Neural cell (in vitro differentiated cells): ENCODE measurements at regions not wholly inside any gene's neighbourhood (a gene's known extent, or its start where the extent isn't known, plus 50 kb on each side); places are given as distances from the start of the nearest gene placed in this dataset.

ENCODE experiments used
- H2AFZ ChIP-seq: fragments of 200-600, 300-800 bp; sonication (generic), shearing (Covaris generic); 2 replicates; pipeline ENCODE4 v1.6.0; 2014; ENCODE audit warnings: low read depth, mild to moderate bottlenecking, antibody characterized with exemption, low read length, moderate library complexity
- H3F3A ChIP-seq: fragments of 200-600 bp; shearing (Covaris generic); 2 replicates; pipeline ENCODE4 v1.6.1; 2016; ENCODE audit warnings: mild to moderate bottlenecking, moderate library complexity, mixed read lengths, antibody characterized with exemption, low read length; ENCODE audit not compliant: insufficient read depth, poor library complexity, severe bottlenecking
- H3K27ac ChIP-seq: fragments of 200-600, 300-800 bp; sonication (generic), shearing (Covaris generic); 2 replicates; pipeline ENCODE4 v1.5.1; 2014; ENCODE audit warnings: mild to moderate bottlenecking, low read length, moderate library complexity
- H3K27me3 ChIP-seq: fragments of 300-800, 200-600 bp; sonication (generic), shearing (Covaris generic); 2 replicates; pipeline ENCODE4 v1.6.0; 2014; ENCODE audit warnings: mild to moderate bottlenecking, low read depth, low read length, moderate library complexity; ENCODE audit not compliant: insufficient read depth
- H3K36me3 ChIP-seq: fragments of 300-800, 200-600 bp; sonication (generic), shearing (Covaris generic); 2 replicates; pipeline ENCODE4 v1.5.1; 2014; ENCODE audit warnings: mild to moderate bottlenecking, antibody characterized with exemption, low read length, moderate library complexity; ENCODE audit not compliant: insufficient read depth
- H3K4me2 ChIP-seq: fragments of 300-800, 200-600 bp; sonication (generic), shearing (Covaris generic); 2 replicates; pipeline ENCODE4 v1.6.0; 2014; ENCODE audit warnings: mild to moderate bottlenecking, low read length
- H3K4me3 ChIP-seq: fragments of 300-800, 200-600 bp; sonication (generic), shearing (Covaris generic); 2 replicates; pipeline ENCODE4 v1.5.1; 2014; ENCODE audit warnings: mild to moderate bottlenecking, low read length, moderate library complexity
- H3K79me2 ChIP-seq: fragments of 200-600 bp; shearing (Covaris generic); replicated peaks from 2 replicates; pipeline ENCODE4 v1.6.0; 2014; ENCODE audit warnings: mild to moderate bottlenecking, low read length, moderate library complexity; ENCODE audit not compliant: insufficient read depth
- H3K9ac ChIP-seq: fragments of 300-800, 200-600 bp; sonication (generic), shearing (Covaris generic); 2 replicates; pipeline ENCODE4 v1.6.1; 2016; ENCODE audit warnings: mild to moderate bottlenecking, low read length, mixed read lengths
- H3K9me2 ChIP-seq: fragments of 200-600 bp; shearing (Covaris generic); 2 replicates; pipeline ENCODE4 v1.6.1; 2016; ENCODE audit warnings: mild to moderate bottlenecking, low read length, mixed read lengths; ENCODE audit not compliant: insufficient read depth
- H3K9me3 ChIP-seq: fragments of 200-600, 300-800 bp; sonication (generic), shearing (Covaris generic); 2 replicates; pipeline ENCODE4 v1.6.1; 2016; ENCODE audit warnings: mild to moderate bottlenecking, mixed run types, low read length, moderate library complexity, mixed read lengths
- H4K20me1 ChIP-seq: fragments of 200-600 bp; shearing (Covaris generic); 2 replicates; pipeline ENCODE4 v1.6.1; 2016; ENCODE audit warnings: mild to moderate bottlenecking, mixed run types; ENCODE audit not compliant: insufficient read depth
- EP300 ChIP-seq: fragments of 450-650 bp; conservative IDR thresholded peaks from 2 replicates; pipeline ENCODE4 v1.6.1; 2014; ENCODE audit warnings: antibody characterized with exemption, mild to moderate bottlenecking, moderate library complexity; ENCODE audit not compliant: poor library complexity, severe bottlenecking
- EZH2 ChIP-seq: fragments of 200-600, 300-800 bp; shearing (Covaris generic), sonication (generic); IDR thresholded peaks from 2 replicates; pipeline ENCODE4 v1.6.1; 2014; ENCODE audit warnings: antibody characterized with exemption, low read length, borderline replicate concordance, mild to moderate bottlenecking; ENCODE audit not compliant: insufficient read depth, poor library complexity, severe bottlenecking
- MXI1 ChIP-seq: fragments of 450-650 bp; conservative IDR thresholded peaks from 2 replicates; pipeline ENCODE4 v1.6.1; 2014; ENCODE audit warnings: antibody characterized with exemption, mild to moderate bottlenecking; ENCODE audit not compliant: poor library complexity, severe bottlenecking
- POLR2AphosphoS5 ChIP-seq: IDR thresholded peaks from 2 replicates; pipeline ENCODE4 v1.6.1; 2012
- RAD21 ChIP-seq: fragments of 450-650 bp; conservative IDR thresholded peaks from 2 replicates; pipeline ENCODE4 v1.6.1; 2014; ENCODE audit warnings: antibody characterized with exemption, mild to moderate bottlenecking, moderate library complexity
- SMC3 ChIP-seq: fragments of 450-650 bp; conservative IDR thresholded peaks from 2 replicates; pipeline ENCODE4 v1.6.1; 2014; ENCODE audit warnings: antibody characterized with exemption, mild to moderate bottlenecking, moderate library complexity; ENCODE audit not compliant: poor library complexity
- TAF1 ChIP-seq: IDR thresholded peaks from 2 replicates; pipeline ENCODE4 v1.6.1; 2012; ENCODE audit warnings: low read depth
- TF ChIP-seq, protein P1 (sequence below): IDR thresholded peaks from 2 replicates; pipeline ENCODE4 v1.6.1; 2012; ENCODE audit warnings: borderline replicate concordance
- TF ChIP-seq, protein P2 (sequence below): fragments of 450-650 bp; IDR thresholded peaks from 2 replicates; pipeline ENCODE4 v1.5.1; 2014; ENCODE audit warnings: antibody characterized with exemption, mild to moderate bottlenecking, moderate library complexity; ENCODE audit not compliant: poor library complexity, severe bottlenecking

DNA sequence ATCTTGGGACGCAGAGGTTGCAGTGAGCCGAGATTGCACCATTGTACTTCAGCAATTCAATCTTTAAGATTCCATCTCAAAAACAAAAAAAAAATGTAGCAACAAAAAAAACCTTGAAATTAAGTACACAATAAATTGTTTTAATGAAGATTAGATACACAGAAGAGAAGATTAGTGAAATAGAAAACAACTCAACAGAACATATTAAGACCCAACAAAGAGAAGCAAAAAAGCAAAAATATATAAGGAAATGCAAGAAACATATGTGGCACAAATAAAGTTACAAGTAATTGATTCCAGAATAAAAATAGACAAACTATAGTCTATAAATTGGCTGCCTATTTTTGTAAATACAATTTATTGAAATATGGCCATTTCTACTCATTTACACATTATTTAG is 445.2 kb downstream of the EPM2A start:
- H3K27me3 ChIP-seq = no peaks in the 10 kb centered on the region
- H2AFZ ChIP-seq = no peak overlapping the region
- TF ChIP-seq, protein P1, sequence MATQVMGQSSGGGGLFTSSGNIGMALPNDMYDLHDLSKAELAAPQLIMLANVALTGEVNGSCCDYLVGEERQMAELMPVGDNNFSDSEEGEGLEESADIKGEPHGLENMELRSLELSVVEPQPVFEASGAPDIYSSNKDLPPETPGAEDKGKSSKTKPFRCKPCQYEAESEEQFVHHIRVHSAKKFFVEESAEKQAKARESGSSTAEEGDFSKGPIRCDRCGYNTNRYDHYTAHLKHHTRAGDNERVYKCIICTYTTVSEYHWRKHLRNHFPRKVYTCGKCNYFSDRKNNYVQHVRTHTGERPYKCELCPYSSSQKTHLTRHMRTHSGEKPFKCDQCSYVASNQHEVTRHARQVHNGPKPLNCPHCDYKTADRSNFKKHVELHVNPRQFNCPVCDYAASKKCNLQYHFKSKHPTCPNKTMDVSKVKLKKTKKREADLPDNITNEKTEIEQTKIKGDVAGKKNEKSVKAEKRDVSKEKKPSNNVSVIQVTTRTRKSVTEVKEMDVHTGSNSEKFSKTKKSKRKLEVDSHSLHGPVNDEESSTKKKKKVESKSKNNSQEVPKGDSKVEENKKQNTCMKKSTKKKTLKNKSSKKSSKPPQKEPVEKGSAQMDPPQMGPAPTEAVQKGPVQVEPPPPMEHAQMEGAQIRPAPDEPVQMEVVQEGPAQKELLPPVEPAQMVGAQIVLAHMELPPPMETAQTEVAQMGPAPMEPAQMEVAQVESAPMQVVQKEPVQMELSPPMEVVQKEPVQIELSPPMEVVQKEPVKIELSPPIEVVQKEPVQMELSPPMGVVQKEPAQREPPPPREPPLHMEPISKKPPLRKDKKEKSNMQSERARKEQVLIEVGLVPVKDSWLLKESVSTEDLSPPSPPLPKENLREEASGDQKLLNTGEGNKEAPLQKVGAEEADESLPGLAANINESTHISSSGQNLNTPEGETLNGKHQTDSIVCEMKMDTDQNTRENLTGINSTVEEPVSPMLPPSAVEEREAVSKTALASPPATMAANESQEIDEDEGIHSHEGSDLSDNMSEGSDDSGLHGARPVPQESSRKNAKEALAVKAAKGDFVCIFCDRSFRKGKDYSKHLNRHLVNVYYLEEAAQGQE = no peak
- no peak for TF ChIP-seq EZH2
- no peak for TF ChIP-seq MXI1
- TF ChIP-seq POLR2AphosphoS5 = no peak
- no peak for TF ChIP-seq RAD21
- TF ChIP-seq SMC3 = no peak
- TF ChIP-seq TAF1 = no peak
- no peak for TF ChIP-seq EP300
- TF ChIP-seq, protein P2, sequence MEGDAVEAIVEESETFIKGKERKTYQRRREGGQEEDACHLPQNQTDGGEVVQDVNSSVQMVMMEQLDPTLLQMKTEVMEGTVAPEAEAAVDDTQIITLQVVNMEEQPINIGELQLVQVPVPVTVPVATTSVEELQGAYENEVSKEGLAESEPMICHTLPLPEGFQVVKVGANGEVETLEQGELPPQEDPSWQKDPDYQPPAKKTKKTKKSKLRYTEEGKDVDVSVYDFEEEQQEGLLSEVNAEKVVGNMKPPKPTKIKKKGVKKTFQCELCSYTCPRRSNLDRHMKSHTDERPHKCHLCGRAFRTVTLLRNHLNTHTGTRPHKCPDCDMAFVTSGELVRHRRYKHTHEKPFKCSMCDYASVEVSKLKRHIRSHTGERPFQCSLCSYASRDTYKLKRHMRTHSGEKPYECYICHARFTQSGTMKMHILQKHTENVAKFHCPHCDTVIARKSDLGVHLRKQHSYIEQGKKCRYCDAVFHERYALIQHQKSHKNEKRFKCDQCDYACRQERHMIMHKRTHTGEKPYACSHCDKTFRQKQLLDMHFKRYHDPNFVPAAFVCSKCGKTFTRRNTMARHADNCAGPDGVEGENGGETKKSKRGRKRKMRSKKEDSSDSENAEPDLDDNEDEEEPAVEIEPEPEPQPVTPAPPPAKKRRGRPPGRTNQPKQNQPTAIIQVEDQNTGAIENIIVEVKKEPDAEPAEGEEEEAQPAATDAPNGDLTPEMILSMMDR = no peak
- H3K9me3 ChIP-seq = no peaks in the 10 kb centered on the region
- no peaks in the 10 kb centered on the region for H3F3A ChIP-seq
- no peak overlapping the region for H3K4me2 ChIP-seq
- no peaks in the 10 kb centered on the region for H3K79me2 ChIP-seq
- H3K4me3 ChIP-seq = no peak overlapping the region
- H3K27ac ChIP-seq = no peak overlapping the region
- H4K20me1 ChIP-seq = no peaks in the 10 kb centered on the region
- no peaks in the 10 kb centered on the region for H3K36me3 ChIP-seq
- no peak overlapping the region for H3K9ac ChIP-seq
- no peaks in the 10 kb centered on the region for H3K9me2 ChIP-seq

DNA sequence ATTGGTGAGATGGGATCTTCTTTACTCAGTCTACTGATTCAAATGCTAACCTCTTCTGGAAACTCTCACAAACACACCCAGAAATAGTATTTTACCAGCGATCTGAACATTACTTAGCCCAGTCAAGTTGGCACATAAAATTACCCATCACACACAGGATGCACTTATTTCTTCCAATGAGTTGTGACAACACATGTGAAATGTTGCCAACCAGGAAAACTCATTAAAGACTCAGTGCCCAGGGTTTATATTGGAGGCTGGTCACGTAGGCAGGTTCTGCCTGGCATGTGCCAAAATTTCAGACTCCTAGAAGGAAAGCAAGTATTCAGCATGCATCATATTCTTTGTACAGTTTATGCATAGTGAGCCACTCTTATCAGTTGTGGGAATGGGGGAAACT is 443.3 kb downstream of the EPM2A start:
- no peak for TF ChIP-seq TAF1
- no peak for TF ChIP-seq SMC3
- no peak for TF ChIP-seq RAD21
- no peak for TF ChIP-seq EZH2
- TF ChIP-seq, protein P2 = no peak
- TF ChIP-seq MXI1 = no peak
- TF ChIP-seq POLR2AphosphoS5 = no peak
- TF ChIP-seq, protein P1 = no peak
- TF ChIP-seq EP300 = no peak
- H2AFZ ChIP-seq = no peak overlapping the region
- no peaks in the 10 kb centered on the region for H3K9me2 ChIP-seq
- H3K9ac ChIP-seq = no peak overlapping the region
- no peaks in the 10 kb centered on the region for H3K36me3 ChIP-seq
- no peaks in the 10 kb centered on the region for H3K9me3 ChIP-seq
- H3F3A ChIP-seq = no peaks in the 10 kb centered on the region
- no peaks in the 10 kb centered on the region for H3K79me2 ChIP-seq
- no peak overlapping the region for H3K4me2 ChIP-seq
- H3K4me3 ChIP-seq = no peak overlapping the region
- H4K20me1 ChIP-seq = no peaks in the 10 kb centered on the region
- H3K27ac ChIP-seq = no peak overlapping the region
- no peaks in the 10 kb centered on the region for H3K27me3 ChIP-seq
